GM19239 (cell line): ENCODE measurements at regions not wholly inside any gene's neighbourhood (a gene's known extent, or its start where the extent isn't known, plus 50 kb on each side); places are given as distances from the start of the nearest gene placed in this dataset.
"Not testable (repeated sequence)": the region's sequence is repeated elsewhere in the genome, so short reads cannot be mapped to it uniquely, and the experiment has no call there.

ENCODE experiments used
- DNase-seq: peaks from one replicate; pipeline ENCODE4 v3.0.0; 2011; ENCODE audit warnings: low spot score; ENCODE audit not compliant: insufficient read length
- FAIRE-seq: peaks from 2 replicates; lab custom pipeline; 2011; peaks lifted over from hg19 to GRCh38; lab: Jason Lieb, UNC

DNA sequence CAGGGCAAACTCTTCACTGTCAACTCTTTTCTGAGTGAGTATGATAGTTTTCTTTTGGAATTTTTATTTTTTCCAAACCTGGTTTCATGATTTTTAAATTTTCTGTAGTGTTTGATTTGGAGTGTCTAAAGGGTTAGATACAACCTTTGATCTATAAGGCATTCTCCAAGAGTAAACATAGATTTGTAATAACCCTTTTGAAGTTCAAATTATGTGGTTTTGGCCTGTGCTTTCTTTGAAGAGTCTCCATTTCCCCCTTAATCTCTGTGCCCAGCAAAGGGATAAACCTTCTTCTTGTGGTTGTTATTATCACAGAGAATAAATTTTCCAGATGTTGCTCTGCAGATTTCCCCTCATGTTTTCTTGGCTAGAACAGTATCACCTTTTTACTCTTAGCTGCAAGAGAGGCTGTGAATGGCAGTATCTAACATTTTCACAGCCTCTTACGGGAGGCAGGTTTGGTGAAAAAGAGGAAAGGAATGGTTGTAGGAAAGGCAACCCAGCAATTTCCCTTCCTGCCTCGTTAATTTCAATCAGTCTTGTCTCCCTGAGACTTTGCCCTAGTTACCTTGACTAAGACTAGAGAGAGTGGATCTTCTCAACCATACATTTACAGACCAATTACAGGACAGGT, 83.3 kb upstream of the AKIRIN2 start:
- FAIRE-seq (no peak), DNase-seq (no peak)

DNA sequence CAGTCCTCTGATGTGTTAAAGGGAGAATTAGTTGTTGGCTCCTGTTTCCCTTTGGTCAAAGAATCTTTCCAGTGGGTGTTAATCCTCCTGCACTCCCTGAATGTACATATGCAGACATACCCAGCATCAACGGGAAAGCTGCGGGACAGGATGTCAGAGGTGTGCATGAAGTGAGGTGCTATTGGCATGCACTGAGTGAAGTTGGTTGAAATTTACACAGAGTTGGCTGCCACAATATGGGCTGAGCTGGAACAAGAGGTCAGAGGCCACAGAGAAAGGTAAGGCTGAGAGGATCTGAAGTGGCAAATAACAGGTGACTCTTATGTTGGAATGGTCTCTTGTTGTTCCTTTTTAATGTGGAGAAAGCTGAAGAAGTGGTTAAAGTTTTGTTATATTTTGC, 82.7 kb upstream of the AKIRIN2 start:
- no peak for DNase-seq
- FAIRE-seq, result no peak

DNA sequence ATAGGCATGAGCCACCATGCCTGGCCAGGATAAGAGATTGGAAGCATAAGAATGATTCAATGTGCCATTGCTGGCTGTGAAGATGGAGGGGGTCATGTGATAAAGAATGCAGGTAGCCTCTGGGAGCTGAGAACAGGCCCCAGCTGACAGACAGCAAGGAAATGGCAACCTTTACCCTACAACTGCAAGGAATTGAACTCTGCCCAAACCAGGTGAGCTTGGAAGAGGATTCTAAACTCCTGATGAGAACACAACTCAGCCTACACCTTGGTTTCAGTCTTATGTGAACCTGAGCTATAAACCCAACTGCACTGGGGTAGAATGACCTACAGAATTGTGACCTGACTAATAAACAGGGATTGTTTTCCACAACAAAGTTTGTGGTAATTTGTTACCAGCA, 82.0 kb upstream of the AKIRIN2 start:
- FAIRE-seq (no peak), DNase-seq (no peak)

DNA sequence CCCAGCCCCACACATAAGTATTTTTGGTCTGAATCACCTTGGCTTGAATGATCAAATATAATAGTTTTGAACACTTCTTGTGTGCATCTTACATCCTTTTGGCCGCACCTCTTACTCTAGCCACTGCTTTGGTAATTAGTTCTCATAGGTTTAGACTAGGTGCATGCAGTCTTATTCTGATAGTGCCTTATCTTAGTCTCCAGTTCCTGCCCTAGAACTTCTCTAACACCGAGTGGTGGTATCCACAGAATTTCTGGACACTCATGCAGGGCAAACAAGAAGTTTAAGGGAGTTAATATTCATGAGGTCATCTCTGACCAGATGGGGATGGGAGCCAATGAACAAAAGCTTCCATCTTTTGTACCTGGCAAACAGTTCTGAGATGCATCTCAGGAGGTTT, 77.5 kb upstream of the AKIRIN2 start:
- FAIRE-seq (no peak), DNase-seq (no peak)

DNA sequence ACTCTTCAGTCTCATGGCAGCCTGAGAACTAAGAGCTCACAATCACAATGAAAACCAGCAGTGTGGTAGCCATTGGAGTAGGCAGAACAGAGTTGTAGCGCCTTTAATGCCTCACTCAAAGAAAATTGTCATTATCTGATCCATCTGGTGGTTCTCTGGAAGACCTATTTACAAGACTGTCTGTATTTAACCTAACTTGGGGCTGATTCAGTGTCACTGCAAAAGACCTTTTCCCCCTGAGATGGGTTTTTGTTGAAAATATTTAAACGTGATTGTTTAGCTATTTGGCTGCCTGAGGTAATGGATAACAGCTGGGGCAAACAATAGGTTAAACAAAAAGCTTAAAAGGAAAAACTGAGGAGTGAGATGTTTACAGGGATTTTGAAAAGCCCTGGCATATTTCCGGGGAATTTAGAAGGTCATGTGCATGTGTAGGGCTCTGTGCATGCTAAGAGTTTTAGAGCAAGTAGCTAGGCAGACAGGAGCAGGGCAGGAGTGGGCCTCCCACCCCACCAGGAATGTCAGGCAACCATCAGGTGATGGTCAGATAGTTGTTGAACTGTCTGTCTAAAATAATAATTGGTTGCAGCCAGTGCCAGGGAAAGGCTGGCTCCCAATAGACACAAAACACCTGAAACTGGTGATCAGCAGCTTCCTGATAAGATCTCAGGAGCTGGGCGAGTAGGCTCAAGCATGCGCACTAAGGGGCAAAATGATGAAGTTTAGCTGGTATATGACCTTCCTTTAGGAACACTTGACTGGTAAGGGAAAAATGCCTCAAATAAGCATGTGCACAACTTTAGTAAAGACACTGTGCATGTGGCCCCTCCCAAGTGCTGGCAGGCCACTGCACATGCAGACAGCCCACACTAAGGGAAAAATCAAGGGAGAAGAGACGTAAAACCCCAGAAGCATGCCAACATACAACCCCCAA, 70.8 kb upstream of the AKIRIN2 start:
- FAIRE-seq (no peak), DNase-seq (no peak)

DNA sequence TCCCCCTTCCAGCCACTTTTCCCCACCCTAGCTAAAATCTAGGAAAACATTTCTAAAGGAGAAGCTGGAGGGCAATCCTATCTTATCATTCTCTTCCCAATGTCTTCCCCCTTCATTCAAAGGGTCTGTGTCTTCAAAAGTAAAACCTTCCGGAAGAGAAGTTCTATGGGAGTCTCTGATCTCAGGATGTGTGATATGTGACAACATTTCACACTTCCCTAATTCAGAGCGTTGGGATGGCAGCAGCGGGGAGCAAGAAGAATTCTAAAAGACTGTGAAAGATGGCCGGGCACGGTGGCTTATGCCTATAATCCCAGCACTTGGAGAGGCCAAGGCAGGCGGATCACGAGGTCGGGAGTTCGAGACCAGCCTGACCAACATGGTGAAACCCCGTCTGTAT, 65.4 kb upstream of the AKIRIN2 start:
- no peak for FAIRE-seq
- DNase-seq, result no peak

DNA sequence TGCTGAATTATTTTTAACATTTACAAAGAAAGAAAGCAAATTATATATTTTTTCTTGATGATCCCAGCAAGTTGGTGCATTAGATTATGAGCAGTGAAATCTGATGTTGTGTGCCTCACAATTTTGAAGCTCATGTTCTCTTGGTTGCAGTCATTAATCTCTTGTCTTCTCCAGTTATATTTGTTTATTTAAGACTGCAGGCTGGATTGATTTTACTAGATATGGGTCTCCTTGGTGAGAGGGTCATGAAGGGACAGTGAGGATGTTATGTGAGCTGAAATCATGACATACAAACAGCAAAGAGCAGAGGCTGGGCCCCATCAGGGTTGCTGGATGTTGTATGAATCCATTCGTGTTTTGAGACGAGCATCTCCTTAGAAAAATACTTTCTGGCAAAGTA, 64.2 kb upstream of the AKIRIN2 start:
- no peak for FAIRE-seq
- DNase-seq, result no peak

DNA sequence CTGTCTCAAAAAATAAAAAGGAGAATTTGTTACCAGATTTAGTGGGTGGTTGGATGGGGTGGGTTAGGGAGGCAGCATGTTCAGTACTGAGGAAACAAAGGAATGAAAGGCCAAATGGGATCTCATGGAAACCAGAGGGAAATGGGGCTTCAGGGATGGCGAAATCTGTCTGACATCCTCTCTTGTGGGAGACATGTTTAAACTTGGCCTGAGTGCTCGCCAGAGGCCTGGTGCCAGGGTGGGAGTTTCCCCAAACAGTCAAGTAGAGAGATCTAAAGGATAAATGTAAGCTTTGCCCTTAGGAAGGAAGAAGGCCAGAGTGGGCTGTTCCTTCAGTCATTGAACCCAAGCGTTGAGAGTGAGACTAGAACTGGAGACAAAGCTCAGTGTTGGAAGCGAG, 61.9 kb upstream of the AKIRIN2 start:
- no peak for DNase-seq
- no peak for FAIRE-seq

DNA sequence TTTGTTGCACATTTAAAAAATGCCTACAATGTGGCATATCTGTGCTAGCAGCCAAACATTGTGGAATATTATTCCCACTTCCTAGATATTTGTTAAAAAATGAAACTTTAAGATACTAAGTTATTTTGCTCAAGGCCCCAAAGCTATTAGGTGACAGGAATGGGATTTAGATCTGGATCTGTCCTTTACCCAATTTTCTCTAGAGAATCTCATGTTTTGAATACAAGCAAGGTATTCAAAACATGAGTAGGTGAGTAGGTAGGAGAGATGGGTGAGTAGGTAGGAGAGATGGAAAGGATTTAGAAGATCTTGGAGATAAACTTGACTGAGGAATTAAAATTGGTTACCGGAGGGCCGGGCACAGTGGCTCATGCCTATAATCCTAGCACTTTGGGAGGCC, 61.2 kb upstream of the AKIRIN2 start:
- no peak for FAIRE-seq
- no peak for DNase-seq

DNA sequence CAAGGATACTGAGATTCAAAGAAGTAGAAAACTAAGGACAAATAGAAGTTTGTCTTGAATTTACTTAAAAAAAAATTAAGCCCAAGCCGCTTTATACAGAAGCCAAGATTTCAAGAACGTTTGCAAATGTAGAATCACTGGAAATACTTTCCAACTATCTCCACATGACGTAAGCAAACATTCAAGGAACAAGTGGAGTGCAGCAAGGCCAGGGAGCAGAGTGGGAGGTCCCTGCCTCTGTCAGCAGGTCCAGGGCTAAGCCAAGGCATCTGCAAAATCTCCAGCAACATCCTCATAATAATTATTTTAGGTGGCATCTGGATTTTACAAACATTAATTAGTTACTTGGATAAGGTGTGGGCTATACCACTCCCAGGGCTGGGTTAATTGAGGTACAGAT, 60.1 kb upstream of the AKIRIN2 start:
- DNase-seq, result no peak
- FAIRE-seq, result no peak

DNA sequence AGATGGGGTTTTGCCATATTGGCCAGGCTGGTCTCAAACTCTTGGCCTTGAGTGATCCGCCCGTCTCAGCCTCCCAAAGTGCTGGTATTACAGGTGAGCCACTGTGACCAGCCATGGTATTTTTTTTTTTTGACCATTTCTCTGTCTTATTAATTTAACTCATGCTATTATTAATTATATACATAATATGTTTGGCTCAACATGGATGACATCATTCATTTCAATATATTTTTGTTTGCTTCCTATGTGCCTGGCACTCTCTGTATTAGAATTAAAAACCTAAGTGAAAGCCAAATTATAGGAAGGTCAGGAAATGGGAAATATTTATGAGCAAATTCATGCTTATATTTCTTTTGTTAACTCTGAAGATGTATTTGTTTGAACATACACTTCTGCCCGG, 55.8 kb upstream of the AKIRIN2 start:
- DNase-seq (no peak), FAIRE-seq (no peak)

DNA sequence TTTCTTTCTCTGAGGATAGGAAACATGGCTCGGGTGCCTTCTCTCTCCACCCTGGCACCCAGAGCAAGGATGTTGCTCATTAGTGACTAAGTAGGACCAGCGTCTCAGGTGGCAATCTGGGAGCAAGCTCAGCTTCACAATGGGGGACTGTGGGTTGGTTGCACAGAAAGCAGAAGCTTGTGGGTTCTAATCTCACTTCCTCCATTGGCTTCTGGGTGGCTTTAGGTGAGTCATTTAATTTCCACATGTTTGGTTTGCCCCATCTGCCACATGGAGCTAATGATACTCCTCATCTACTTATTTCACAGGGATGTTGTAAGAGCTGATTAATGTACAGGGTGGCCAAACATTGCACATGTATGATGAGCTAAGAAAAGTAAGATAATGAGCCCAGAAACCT, 54.8 kb upstream of the AKIRIN2 start:
- FAIRE-seq (peak; percentile 98), DNase-seq (peak; percentile 74)

DNA sequence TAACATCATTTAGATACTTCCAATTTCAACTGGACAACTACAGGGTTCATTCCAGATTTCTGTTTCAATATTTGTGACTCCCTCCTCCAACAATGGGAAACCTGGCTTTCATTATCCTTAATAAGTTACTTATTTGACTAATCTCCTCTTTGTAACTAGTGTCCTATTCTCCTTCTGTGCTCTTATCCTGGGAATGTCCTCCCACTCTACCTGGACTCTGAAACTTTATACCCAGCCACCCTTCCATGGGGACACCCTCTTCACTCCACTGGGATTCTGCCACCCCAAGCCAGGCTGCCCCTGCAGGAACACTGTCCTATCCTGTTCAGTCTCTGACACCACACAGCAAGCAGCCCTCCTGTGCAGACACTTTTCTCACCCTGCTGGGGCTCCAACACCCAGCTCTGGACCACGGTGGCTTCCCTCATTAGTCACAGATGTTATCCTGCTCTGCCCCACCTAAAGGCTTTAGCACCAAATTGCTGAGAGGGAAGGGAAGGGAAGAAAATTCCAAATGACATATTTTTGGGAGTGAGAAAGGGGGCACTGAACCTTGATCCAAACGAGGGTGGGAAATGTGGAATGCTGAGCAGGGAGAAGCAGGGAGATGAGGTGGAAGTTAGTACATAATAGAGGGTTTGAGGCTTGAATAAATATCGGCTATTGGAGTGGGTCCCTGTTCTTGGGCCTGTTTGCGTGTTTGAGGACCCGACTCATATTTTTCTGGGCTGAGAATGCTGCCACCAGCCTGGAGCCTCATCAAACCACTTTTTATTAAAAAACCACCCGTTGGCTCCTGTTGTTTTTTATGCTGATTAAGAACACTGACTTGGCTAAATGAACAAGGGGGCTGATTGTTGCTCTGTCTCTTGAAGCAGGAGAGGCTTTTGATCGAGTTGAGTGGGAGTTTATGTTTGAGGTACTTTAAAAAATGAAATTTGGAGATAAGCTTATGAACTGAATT, 54.0 kb upstream of the AKIRIN2 start:
- no peak for DNase-seq

DNA sequence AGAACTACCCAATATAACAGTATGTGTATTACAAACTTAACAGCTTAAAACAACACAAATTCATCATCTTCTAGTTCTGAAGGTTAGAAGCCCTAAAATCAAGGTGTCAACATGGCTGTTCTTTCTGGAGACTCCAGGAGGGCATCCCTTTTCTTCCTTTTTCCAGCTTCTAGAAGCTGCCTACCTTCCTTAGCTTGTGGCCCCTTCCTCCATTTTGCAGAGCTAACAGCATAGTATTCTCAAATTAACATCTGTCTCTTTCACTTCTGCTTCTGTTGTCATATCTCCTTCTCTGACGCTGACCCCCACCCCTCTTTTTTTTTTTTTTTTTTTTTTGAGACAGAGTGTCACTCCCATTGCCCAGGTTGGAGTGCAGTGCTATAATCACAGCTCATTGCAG, 52.8 kb upstream of the AKIRIN2 start:
- DNase-seq, result peak; percentile 44
- peak; percentile 93 for FAIRE-seq

More for the DNA sequence above, 54.0 kb upstream of the AKIRIN2 start:
- peak; percentile 76 for FAIRE-seq

DNA sequence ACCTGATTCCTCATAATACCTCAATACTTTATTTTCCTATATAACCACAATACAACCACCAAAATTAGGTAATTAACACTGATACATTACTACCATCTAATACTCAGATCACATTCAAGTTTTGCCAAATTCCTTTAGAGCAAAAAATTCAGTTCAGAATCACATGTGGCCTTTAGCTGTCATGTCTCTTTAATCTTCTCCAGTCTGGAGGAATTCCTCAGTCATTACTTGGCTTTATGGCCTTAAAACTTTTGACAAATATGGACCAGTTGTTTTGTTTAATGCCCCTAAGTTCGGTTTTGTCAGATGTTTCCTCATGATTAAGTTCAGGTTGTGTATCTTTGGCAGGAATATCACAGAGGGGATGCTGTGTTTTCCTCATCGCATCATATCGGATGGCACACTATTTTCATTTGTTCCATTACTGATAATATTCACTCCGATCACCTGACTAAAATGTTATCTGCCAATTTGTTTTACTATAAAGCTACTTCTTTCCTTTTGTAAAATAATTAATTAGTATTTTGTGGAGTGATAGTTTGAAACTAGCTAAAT, 51.2 kb upstream of the AKIRIN2 start:
- FAIRE-seq, result peak; percentile 28
- DNase-seq, result no peak

DNA sequence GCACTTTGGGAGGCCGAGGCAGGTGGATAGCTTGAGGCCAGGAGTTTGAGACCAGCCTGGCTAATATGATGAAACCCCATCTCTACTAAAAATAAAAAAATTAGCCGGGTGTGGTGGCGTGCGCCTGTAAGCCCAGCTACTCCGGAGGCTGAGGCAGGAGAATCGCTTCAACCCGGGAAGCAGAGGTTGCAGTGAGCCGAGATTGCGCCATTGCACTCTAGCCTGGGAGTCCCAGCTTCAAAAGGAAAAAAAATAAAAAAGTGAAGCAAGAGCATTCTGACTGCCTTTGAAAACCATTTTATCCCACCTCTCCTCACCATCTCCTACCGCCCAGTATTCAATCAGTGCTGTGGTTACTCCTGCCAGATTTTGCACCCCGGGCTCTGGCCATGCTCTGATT, 50.5 kb upstream of the AKIRIN2 start:
- DNase-seq, FAIRE-seq: not testable (repeated sequence)
